Activated CD4-positive, alpha-beta T cell treated with anti-CD3 and anti-CD28 coated beads, Interleukin-2, amount 50 U/mL, for 1 hour (primary cell): ENCODE measurements at regions not wholly inside any gene's neighbourhood (a gene's known extent, or its start where the extent isn't known, plus 50 kb on each side); places are given as distances from the start of the nearest gene placed in this dataset.

ENCODE experiments used
- DNase-seq: peaks from one replicate; pipeline ENCODE4 v3.0.0-alpha.2; 2020

DNA sequence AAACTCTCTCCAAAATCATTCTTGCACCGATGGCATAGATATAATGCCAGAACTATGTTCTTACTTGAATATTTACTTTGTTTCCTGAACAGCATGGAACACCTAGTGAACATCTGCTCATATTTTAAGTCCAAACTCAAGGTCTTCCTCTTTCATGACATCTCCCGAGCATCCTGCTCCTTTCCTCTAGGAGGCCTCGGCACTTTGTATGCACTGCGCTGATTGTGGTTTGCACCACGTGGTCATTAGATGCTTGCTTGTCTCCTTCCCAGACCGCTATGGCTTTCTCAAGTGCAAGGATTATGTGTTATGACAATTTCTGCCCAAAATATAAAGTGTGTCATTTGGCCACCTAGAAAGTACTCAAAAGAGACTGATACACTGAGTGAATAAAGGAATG, 912.0 kb downstream of the GALC start:
- no peak for DNase-seq

DNA sequence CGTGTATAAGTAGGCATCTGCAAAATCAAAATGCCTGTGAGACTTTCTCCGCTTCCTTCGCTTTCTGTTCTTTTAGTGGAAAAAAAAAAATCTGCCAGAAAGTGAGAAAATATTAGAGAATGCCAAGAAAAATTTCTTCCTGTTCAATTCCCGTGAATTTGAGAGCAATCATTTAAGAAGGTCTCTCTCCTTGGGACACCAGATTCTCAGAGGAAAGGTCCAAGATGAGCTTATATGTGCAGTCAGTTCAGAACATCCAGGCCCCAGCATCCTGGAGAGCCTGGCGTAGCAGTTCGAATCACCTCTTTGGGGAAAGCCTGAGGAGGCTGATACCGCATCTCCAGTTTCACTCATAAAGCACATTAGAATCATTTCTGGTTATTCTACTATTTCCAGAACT, 912.8 kb downstream of the GALC start:
- DNase-seq = no peak

DNA sequence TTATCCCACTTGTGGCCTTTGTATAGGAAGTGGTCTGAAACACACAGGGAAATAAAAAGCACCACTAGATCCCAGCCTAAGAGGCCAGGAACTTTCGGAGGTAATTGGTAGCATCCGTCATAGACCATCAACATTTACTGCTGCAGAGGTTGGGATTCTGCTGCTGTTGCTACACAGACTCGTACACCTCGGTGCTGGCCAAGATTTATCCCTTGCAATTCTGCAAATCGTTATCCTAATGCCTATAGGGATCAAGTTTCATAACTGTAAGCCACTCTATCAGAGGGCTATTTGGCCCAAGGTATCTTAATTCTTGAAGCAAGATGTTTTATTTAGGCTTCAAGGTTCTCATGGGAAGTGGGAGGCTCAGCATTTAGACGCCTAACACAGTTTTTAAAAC, 913.6 kb downstream of the GALC start:
- DNase-seq = no peak

DNA sequence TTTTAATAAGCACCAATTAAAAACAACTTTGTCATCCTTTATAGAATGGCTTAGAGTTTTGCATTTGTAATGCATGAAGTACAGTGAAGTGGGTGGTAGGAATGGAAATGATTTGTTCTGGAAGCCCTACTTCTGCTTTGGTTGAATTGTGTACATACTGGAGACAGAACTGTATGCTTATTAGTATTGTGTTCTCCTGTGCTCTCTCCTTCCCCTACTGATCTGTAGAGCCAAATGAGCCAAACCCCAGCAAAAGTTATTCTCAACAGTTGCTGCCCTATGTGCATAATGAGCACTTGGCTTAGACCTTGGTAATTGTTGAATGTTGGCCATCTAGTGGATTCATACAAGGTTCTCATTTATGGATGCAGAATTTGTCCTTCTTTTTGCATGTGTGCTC, 916.1 kb downstream of the GALC start:
- DNase-seq = no peak

DNA sequence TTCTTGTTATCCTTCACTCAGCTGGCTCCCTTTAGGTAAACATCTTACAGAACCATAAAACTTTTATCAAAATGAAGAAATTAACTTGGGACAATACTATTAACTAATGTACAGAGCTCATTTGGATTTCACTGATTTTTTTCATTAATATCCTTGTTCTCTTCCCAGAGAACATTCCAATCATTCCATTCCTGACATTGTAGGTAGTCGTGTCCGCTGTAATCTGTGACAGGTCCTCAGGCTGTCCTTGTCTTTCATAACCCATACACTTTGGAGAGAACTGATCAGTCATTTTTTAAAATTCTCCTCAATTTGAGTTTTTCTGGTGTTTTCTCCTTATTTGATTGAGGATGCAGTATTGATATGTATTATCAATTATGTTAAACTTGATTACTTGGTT, 916.8 kb downstream of the GALC start:
- DNase-seq = no peak

DNA sequence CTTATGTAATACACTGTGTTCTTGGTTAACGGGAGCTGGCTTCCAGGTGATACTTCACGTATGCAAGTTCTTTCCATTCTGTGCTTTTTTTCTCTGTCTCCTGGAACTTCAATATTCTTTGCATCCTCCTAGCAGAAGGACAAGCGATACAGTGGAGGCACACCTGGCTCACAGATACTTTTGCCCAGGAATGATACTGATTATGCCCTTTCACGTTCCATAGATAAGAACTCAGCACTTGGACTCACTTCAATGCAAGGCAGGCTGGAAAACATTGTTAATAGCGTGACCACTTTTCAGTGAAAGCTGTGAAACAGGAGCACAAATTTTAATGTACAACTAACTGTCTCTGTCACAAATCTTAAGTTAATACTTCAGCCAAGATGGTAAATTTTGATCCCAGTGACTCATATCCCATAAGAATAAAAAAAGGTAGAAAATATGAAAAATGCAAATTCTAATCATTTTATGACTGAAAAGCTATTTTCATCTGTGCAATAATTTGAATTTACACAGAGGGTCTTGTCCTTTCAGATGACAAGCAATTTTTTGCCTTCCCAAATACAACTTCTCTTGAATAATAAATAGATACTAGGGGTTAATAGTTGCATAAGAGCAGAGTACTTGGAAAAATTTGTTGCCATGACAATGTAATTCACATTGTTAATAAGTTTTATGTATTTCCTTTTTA, 919.0 kb downstream of the GALC start:
- DNase-seq = no peak

DNA sequence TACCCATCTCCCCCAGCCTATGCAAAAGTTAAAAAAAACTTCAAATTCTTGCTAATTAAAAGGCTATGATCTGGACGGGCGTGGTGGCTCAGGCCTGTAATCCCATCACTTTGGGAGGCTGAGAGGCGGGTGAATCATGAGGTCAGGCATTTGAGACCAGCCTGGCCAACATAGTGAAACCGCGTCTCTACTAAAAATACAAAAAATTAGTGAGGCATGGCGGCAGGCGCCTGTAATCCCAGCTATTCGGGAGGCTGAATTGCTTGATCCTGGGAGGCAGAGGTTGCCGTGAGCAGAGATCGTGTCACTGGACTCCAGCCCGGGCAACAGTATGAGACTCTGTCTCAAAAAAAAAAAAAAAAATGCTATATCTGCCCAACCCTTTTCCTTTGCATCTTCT, 925.4 kb downstream of the GALC start:
- DNase-seq = no peak

DNA sequence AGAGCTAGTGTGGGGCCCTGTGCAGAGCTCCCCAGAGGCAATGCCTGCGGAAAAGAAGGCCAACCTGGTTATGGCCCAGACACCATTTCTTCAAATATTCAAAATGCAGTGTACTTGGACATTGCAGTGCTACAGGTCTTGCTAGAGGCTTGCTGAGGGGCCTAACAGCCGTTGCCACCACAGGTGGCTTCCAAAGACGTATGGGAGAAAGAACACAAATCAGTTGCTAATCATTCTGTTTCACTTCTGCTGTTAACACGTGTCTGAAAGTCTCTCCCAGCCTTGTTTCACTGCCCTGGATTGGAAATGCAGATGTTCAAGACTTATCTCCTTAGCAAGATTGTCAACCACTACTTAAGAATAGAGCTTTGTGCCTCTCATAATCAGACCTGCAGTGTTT, 925.9 kb downstream of the GALC start:
- no peak for DNase-seq

DNA sequence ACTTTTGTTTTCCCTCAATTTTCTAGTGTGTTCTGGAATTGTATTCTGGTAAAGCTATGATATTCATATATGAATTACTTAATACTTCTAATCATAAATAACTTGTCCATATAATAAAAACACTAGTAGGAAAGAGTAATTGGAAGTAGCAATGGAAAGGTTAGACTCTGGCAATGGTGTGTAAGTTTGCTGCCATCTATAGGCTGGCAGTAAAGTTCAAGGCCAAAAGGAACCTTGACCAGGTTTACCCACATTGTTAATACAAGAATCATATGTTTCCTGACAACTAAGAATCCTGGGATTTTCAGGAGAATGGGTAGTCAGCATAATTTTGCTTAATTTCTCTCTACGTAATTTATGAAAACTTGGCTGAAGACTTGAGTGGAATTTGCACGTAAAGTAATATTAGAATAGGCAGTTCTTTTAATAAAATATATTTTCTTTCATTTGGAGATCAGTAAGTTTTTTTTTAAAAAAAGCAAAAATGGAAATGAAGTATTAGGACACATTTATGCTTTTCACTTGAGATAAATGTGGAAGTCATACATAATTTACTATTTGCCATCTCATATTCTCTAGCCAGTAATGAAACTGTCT, 926.7 kb downstream of the GALC start:
- no peak for DNase-seq

DNA sequence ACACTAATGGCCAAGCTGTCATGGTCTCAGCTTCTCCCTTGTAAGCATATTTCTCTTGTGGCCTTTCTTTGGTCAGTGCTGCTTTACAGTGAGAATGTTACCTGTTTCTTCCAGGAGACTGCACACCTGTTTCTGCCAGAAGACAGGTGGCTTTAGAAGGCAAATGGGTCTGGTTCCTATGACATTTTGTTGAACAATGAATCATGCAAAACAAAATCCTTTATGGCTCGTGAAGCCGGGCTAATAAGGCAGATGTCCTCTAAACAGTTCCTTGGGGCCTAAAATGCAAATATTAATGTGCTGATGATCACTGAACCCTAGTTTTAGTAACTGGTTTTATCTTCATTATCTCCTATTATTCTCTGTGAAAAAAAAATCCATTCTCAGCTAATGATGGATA, 927.6 kb downstream of the GALC start:
- DNase-seq = no peak

DNA sequence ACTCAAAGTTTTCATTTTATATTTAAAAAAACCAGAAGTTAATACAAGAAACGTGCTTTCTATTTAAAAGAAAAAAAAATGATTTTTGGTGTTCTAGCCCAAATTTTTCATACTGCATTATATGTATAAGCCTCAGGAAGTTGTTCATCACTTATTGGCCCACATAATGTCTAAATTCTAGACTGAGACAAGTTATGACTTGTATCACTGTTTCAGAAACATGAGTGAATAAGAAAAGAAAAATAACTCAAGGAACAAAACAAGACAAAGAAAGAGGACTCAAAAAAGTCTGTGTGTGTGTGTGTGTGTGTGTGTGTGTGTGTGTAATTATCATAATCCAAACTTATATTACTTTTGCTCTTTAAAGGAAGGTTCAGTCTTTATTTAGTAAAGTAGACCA, 929.8 kb downstream of the GALC start:
- no peak for DNase-seq

DNA sequence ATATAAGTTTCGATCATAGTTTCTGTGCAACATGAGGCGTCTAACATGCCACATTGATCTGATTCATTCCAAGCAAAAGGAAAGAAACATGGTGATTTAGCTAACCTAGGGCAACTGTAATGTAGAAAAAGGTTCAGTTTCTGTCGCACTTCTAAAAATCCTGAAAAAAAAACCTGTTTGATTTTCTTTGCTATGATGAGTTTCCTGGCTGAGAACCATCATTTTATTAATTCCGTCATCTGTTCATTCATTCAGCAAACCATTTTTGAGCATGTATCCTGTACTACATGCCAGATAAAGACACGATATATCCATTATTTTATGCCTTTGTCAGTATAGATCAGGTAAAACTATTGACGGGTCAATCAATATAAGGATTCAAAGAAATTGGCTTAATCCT, 932.6 kb downstream of the GALC start:
- DNase-seq = no peak

DNA sequence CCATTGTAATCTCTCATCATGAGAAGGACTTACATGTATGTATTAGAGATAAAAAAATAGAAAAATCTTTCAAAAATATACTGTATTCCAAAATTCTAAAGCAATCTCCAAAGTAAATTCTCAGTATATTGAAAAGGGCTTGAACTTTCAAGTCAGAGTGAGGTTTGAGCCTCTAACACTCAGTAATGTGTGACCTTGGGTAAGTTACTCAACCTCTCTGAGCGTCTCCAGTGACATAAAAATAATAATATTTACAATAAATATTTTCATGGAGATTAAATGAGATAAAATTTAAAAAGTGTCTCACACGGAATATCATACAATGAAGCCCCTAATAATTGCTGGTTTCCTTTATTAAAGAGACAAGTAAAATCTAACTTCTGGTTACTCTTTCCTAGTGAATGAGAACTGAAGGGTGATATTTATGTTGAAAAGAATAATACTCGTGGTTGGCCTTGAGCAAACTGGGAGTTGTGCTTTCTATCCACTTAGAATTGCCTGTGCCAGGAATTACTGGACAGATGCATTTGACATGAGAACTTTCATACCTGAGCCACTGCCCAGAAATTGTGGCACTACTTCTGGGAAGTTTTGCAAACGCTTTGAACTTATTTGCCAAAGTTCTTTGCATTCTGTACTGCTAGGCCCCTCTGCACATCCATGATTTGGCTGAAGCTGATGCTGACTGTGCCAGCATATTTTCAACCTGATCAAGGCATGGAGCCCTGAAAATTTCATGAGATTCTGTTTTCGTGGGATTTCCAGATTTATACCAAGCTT, 933.7 kb downstream of the GALC start:
- no peak for DNase-seq

DNA sequence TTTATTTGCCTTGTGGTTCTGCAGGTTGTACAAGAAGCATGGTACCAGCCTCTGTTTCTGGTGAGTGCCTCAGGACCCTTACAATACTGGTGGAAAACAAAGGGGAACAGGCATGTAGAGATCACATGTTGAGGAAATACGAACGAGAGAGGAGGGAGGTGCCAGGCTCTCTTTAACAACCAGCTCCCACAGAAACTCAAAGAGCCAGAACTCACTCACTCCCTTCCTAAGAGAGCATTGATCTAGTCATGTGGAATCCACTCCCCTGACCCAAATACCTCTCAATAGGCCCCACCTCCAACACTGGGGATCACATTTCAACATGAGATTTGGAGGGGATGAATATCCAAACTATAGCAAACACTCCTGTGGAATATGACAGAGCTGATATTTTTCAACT, 938.0 kb downstream of the GALC start:
- no peak for DNase-seq

DNA sequence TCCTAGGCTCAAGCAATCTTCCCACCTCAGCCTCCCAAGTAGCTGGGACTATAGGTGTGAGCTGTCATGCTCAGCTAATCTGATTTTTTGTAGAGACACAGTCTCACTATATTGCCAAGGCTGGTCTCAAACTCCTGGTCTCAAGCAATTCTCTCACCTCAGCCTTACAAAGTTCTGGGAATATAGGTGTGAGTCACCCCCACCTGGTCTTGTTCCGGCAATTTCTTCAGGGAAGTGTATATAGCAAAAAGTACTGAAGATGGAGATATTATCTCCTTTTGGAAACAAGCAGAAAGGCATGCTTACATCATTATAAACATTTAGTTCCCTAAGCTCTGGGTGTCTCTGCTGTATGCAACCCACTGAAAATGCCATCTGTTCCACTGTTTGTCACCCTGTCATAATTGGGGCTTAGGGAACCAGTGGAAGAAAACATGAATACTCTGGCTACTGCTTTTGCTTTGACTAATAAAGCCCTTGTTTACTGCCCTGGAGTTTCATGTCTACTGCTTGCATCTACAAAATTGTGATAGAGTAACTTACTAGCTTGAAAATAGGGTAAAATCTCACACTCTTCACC, 940.2 kb downstream of the GALC start:
- no peak for DNase-seq

DNA sequence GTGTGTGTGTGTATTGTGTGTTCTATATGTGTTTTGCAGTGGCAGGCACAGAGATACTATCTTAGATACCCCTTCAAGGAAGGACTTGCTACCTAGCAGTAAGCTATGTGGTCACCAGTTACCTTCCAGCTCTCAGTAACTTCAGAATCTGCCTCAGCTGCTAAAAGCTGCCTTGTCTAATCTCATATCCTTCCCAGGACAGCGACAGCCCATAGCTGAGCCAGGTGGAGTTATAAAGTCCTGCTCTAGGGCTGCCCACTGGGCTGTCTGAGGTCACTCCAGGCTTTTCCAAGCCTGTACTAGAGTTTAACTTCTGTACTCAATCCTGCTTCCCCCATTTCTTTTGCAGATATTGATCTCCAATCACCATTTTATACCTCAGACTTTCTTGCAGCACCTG, 942.6 kb downstream of the GALC start:
- no peak for DNase-seq

DNA sequence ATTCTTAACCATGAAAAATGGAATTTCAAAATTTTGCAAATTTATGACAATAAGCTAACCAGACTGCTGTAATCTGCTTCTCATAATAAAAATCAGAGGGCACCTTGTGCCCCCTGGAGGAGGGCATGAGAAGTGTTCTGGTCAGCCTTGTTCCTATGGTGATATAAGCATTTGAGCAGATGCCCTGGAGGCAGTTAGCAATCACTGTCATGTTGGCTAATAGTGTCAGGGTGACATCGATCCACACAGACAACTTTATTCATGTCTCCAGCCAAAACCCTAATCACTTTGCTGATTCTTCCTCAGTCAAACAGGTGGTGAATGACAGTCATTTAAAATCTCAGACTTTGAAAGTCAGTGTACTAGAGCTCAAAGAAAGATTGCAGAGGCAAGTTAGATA, 943.0 kb downstream of the GALC start:
- no peak for DNase-seq

DNA sequence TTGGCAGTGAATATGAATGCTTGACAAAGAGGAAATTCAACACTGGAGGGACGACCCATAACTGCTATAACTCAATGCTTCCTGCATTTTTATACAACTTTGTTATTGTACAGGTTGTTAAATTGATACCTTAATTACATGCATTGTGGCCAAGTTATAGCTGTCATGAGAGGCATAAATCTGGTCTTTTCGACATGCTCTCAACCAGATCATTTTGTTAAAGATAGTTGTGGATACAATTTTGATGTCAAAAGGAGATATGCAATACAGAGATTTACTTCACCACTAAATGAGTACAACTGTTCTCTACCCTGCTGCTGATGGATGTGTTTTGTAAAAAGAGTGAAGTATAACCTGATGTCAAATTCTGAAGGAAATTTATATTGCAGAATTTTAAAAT, 946.0 kb downstream of the GALC start:
- no peak for DNase-seq

DNA sequence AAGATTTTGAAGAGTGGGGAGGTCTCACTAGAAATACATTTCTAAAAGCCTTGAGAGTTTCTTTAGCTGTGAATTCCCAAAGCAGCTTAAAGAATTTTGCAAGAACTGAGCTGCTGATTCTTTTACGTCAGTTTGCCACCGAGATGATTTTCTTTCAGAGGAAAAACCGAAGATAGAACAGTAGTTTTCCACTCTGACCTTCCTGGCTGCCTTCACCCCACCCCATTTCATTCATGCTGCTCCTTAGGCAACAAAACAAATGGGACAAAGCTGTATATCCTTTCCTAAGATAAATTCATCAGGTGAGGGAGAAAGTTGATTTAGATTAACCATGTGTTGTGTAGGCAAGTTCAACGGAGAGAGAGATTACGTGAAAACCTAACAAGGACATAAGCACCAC, 947.0 kb downstream of the GALC start:
- DNase-seq = no peak

DNA sequence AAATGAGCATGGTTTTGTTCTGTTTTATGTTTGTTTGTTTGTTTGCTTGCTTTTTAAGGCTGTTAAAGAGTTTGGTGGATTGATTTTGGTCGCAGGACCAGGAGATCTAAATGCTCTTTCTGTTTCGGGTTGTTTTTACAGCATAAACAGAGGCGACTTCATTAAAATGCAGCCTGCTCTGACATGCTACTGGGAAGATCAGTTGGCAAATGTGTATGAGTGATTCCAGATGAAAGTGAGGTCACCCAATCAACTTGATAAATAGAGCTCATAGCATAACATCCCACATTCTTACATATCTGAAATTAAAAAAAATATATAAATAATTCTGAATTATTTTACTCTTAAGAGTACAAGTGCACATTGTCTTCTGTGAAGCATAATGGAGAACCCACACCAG, 947.7 kb downstream of the GALC start:
- DNase-seq = no peak

DNA sequence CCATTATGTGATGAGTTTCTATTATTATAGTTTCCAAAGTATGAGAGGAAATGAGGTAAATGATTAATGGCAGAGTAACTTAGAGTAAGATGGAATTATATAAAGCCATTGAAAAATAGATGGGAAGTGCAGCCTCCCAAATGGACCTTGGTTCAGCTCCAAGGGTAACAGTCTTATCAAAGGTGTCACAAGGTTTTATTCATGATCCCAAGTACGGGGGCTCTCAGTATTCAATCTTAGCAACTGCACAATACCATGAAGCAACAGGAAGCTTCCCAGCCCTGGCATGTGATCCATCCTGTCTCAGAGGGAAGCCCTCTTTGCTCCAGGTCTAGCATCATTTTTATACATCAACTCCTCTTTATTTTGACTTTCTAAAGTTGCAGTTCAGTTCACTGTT, 948.2 kb downstream of the GALC start:
- no peak for DNase-seq

DNA sequence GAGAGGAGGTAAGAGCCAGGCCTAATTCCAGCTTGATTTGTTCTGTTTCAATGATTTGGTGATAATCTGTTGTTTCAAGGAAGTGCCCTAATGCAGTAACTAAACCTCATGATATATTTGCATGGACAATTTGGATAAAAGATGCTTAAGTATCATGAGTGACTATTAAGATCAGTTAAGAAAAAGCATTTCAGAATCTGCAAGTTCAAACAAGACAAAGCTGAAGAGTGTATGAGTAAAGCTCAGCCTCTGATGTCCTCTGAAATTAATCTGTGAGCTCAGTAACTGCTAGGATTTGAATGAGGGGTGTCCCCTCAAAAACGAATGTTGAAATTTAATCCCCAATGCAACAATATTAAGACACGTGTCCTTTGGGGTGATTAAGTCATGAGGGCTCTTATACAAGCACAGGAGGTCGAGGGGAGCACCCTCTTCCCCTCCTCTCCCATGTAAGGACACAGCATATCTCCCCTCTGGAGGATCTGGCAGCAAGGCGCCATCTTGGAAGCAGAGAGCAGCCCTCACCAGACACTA, 949.2 kb downstream of the GALC start:
- no peak for DNase-seq

DNA sequence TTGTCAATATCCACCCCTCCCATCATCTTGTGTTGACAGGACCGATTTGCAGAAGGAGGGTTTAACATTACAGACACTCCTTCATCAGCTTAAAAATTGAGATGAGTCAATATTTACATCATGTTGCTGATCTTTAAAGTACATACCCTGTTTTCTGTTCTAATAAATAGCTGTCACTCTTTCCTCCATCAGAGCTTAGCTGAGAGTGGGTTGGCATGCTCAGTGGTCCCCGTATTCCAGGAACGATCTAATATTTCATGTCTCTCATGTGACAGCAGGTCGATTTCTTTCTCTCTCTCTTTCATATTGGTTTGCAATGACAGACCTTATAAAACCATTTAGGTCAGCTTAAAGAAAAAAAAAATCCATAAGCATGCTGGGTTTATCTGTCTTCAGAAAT, 950.6 kb downstream of the GALC start:
- DNase-seq = no peak
